ENCODE measurements at regions not wholly inside any gene's neighbourhood (a gene's known extent, or its start where the extent isn't known, plus 50 kb on each side); places are given as distances from the start of the nearest gene placed in this dataset.

- TF ChIP-seq CTCF (conservative IDR thresholded peaks at IDR 0.05) (no peak), EZH2 (IDR thresholded peaks at IDR 0.05; ENCODE audit: low read depth) (no peak)
Observed at GRCh38 chr2:194020155-194020554, 1636.9 kb upstream of the SLC39A10 start.

All from PC-9 (cell line).